ENCODE measurements at regions not wholly inside any gene's neighbourhood (a gene's known extent, or its start where the extent isn't known, plus 50 kb on each side); places are given as distances from the start of the nearest gene placed in this dataset.
A peak's percentile ranks its signal among the peaks of the same experiment; 100 is the strongest.
"Not testable (repeated sequence)": the region's sequence is repeated elsewhere in the genome, so short reads cannot be mapped to it uniquely, and the experiment has no call there.

- DNase-seq (ENCODE audit: unreplicated experiment) = no peak
Observed at GRCh38 chr4:89491761-89492160, 184.2 kb upstream of the GPRIN3 start.

DNA sequence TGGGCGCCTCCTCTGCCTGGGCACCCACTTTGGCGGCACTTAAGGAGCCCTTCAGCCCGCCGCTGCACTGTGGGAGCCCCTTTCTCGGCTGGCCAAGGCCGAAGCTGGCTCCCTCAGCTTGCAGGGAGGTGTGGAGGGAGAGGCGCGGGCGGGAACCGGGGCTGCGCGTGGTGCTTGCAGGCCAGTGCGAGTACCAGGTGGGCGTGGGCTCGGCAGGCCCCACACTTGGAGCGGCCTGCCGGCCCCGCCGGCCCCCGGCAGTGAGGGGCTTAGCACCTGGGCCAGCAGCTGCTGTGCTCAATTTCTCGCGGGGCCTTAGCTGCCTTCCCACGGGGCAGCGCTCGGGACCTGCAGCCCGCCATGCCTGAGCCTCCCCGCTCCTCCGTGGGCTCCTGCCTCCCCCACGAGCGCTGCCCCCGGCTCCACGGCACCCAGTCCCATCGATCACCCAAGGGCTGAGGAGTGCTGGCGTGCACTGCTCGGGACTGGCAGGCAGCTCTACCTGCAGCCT is 182.4 kb upstream of the GPRIN3 start:
- peaks cover 18% of the 10 kb centered on the region for H3K4me1 Mint-ChIP-seq (ENCODE audit: insufficient read depth, unreplicated experiment)
- POLR2A ChIA-PET = interaction anchor here (0.6 kb wide), 1 partner anchor 397 kb away, joined by 3 read pairs; no protein-coding TSS in a partner anchor
- H3K27ac Mint-ChIP-seq (ENCODE audit: low read depth, unreplicated experiment); H3K9me3 Mint-ChIP-seq (ENCODE audit: unreplicated experiment); BruUV-seq (replicated peaks); H3K27me3 Mint-ChIP-seq (ENCODE audit: insufficient read depth, unreplicated experiment); H3K36me3 Mint-ChIP-seq (ENCODE audit: insufficient read depth, unreplicated experiment); DNase-seq (ENCODE audit: unreplicated experiment); H3K4me3 Mint-ChIP-seq (ENCODE audit: unreplicated experiment): not testable (repeated sequence)
- intact Hi-C loops (cut with micrococcal nuclease) = loop anchor here (5.0 kb wide), 1 partner anchor 802 kb away; no protein-coding TSS in a partner anchor
- CTCF ChIA-PET = interaction anchor here (0.6 kb wide), 1 partner anchor 20 kb away, joined by 3 read pairs; no protein-coding TSS in a partner anchor

More at GRCh38 chr4:89491761-89492160, 184.2 kb upstream of the GPRIN3 start:
- Mint-ChIP-seq H3K27me3 (ENCODE audit: insufficient read depth, unreplicated experiment) (no peaks in the 10 kb centered on the region), H3K36me3 (ENCODE audit: insufficient read depth, unreplicated experiment) (no peaks in the 10 kb centered on the region), H3K4me3 (ENCODE audit: unreplicated experiment) (peak overlapping the region; percentile 52), H3K4me1 (ENCODE audit: insufficient read depth, unreplicated experiment) (peaks cover 18% of the 10 kb centered on the region), H3K27ac (ENCODE audit: low read depth, unreplicated experiment) (peak overlapping the region; percentile 55), H3K9me3 (ENCODE audit: unreplicated experiment) (no peaks in the 10 kb centered on the region)
- ChIA-PET POLR2A (interaction anchor here (0.7 to 3.0 kb wide), 4 partner anchors 14 to 283 kb away, joined by 3 to 11 read pairs (median 3); no protein-coding TSS in a partner anchor), CTCF (interaction anchor here (0.9 to 1.8 kb wide), 2 partner anchors 29 to 57 kb away, joined by 3 to 5 read pairs; no protein-coding TSS in a partner anchor)
- intact Hi-C loops (cut with micrococcal nuclease) = no loop called here
- TF ChIP-seq, protein P1, sequence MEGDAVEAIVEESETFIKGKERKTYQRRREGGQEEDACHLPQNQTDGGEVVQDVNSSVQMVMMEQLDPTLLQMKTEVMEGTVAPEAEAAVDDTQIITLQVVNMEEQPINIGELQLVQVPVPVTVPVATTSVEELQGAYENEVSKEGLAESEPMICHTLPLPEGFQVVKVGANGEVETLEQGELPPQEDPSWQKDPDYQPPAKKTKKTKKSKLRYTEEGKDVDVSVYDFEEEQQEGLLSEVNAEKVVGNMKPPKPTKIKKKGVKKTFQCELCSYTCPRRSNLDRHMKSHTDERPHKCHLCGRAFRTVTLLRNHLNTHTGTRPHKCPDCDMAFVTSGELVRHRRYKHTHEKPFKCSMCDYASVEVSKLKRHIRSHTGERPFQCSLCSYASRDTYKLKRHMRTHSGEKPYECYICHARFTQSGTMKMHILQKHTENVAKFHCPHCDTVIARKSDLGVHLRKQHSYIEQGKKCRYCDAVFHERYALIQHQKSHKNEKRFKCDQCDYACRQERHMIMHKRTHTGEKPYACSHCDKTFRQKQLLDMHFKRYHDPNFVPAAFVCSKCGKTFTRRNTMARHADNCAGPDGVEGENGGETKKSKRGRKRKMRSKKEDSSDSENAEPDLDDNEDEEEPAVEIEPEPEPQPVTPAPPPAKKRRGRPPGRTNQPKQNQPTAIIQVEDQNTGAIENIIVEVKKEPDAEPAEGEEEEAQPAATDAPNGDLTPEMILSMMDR (IDR thresholded peaks at IDR 0.05; ENCODE audit: unreplicated experiment) = no peak
- BruUV-seq (replicated peaks) = no TSS peak

DNA sequence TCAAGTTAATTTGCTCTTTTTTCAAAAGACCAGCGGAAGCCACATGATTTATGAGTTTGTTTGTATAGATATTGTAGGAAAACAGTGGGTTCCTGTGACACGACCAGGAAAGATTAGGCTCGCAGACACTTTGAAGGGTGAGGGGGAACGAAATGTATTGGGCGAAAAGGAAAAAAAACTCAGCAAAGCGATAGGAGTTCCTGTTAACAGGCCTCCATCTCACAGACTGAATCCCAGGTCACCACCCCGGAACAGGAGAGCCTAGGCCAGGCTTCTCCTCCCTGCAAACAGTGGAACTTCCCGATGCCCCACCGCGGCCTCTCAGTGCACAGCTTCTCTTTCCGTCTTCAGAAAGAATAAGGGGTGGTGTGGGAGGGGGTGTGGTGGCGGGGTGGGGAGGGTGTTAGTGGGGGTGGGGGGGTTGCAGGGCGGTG is 181.8 kb upstream of the GPRIN3 start:
- CTCF ChIA-PET = no interaction called here
- TF ChIP-seq, protein P1 (IDR thresholded peaks at IDR 0.05; ENCODE audit: unreplicated experiment) = no peak
- no peaks in the 10 kb centered on the region for H3K27me3 Mint-ChIP-seq (ENCODE audit: insufficient read depth, unreplicated experiment)
- POLR2A ChIA-PET = interaction anchor here (0.7 to 1.3 kb wide), 3 partner anchors 10 to 165 kb away, joined by 3 read pairs; no protein-coding TSS in a partner anchor
- H3K4me1 Mint-ChIP-seq (ENCODE audit: insufficient read depth, unreplicated experiment) = peaks cover 18% of the 10 kb centered on the region
- intact Hi-C loops (cut with micrococcal nuclease) = loop anchor here (5.0 kb wide), 1 partner anchor 803 kb away; no protein-coding TSS in a partner anchor
- no peak overlapping the region for H3K4me3 Mint-ChIP-seq (ENCODE audit: unreplicated experiment)
- no TSS peak for BruUV-seq (replicated peaks)
- no peaks in the 10 kb centered on the region for H3K9me3 Mint-ChIP-seq (ENCODE audit: unreplicated experiment)
- no peaks in the 10 kb centered on the region for H3K36me3 Mint-ChIP-seq (ENCODE audit: insufficient read depth, unreplicated experiment)
- no peak overlapping the region for H3K27ac Mint-ChIP-seq (ENCODE audit: low read depth, unreplicated experiment)
- DNase-seq (ENCODE audit: unreplicated experiment) = no peak

GRCh38 chr4:89488736-89489135 is 181.1 kb upstream of the GPRIN3 start:
- CTCF ChIA-PET = interaction anchor here (1.3 kb wide), 1 partner anchor 10 kb away, joined by 4 read pairs; no protein-coding TSS in a partner anchor
- intact Hi-C loops (cut with micrococcal nuclease) = loop anchor here (5.0 kb wide), 1 partner anchor 804 kb away; no protein-coding TSS in a partner anchor
- POLR2A ChIA-PET = interaction anchor here (0.7 to 1.3 kb wide), 3 partner anchors 11 to 165 kb away, joined by 3 read pairs; no protein-coding TSS in a partner anchor
- H3K4me1 Mint-ChIP-seq (ENCODE audit: insufficient read depth, unreplicated experiment) = peaks cover 18% of the 10 kb centered on the region
- no TSS peak for BruUV-seq (replicated peaks)
- H3K36me3 Mint-ChIP-seq (ENCODE audit: insufficient read depth, unreplicated experiment) = no peaks in the 10 kb centered on the region
- no peaks in the 10 kb centered on the region for H3K9me3 Mint-ChIP-seq (ENCODE audit: unreplicated experiment)
- no peak for DNase-seq (ENCODE audit: unreplicated experiment)
- no peak overlapping the region for H3K27ac Mint-ChIP-seq (ENCODE audit: low read depth, unreplicated experiment)
- TF ChIP-seq, protein P1 (IDR thresholded peaks at IDR 0.05; ENCODE audit: unreplicated experiment) = no peak
- no peak overlapping the region for H3K4me3 Mint-ChIP-seq (ENCODE audit: unreplicated experiment)
- H3K27me3 Mint-ChIP-seq (ENCODE audit: insufficient read depth, unreplicated experiment) = no peaks in the 10 kb centered on the region

All from MCF 10A (cell line).